ENCODE measurements at regions not wholly inside any gene's neighbourhood (a gene's known extent, or its start where the extent isn't known, plus 50 kb on each side); places are given as distances from the start of the nearest gene placed in this dataset.
A peak's percentile ranks its signal among the peaks of the same experiment; 100 is the strongest.
"Not testable (repeated sequence)": the region's sequence is repeated elsewhere in the genome, so short reads cannot be mapped to it uniquely, and the experiment has no call there.

- DNase-seq (ENCODE audit: low read depth in 3 of 3, low spot score in 1 of 3) = no peak
Observed at GRCh38 chr4:153099391-153100140, 104.7 kb upstream of the TRIM2 start.

- not testable (repeated sequence) for DNase-seq (ENCODE audit: low read depth in 3 of 3, low spot score in 1 of 3)
Observed at GRCh38 chr4:153106736-153107135, 97.5 kb upstream of the TRIM2 start.

DNA sequence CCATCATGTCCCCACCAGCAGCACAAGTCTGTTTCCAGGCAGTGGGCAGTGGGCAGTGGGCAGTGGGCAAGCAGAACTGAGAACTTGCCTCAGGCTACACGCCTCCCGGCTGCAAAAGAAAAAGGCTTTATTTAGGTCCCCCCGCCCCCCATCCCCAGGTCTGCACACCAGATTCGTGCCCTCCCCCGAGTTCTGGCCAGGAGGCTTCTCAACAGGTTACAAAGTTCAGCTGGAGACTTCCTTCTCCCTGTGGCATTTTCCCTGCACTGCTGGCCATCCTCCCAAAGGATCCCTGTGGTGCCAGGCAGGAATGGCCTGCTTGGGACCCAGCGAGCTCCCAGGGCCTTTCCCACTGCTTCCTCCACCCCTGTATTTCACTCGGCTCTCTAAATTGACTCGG, 97.0 kb upstream of the TRIM2 start:
- DNase-seq (ENCODE audit: low read depth in 3 of 3, low spot score in 1 of 3) = no peak

DNA sequence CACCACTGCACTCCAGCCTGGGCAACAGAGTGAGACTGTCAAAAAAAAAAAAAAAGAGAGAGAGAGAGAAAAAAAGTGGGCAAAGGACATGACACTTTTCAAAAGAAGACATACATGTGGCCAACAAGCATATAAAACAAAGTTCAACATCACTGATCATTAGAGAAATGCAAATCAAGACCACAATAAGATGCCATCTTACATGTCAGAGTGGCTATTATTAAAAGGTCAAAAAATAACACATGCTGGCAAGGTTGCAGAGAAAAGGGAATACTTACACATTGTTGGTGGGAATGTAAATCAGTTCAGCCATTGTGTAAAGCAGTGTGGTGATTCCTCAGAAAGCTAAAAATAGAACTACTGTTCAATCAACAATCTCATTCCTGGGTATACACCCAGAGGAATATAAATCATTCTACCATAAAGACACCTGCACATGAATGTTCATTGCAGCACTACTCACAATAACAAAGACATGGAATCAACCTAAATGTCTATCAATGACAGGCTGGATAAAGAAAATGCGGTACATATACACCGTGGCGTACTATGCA, 94.9 kb upstream of the TRIM2 start:
- no peak for DNase-seq (ENCODE audit: low read depth in 3 of 3, low spot score in 1 of 3)

- no peak for DNase-seq (ENCODE audit: low read depth in 3 of 3, low spot score in 1 of 3)
Observed at GRCh38 chr4:153110739-153111138, 93.5 kb upstream of the TRIM2 start.

DNA sequence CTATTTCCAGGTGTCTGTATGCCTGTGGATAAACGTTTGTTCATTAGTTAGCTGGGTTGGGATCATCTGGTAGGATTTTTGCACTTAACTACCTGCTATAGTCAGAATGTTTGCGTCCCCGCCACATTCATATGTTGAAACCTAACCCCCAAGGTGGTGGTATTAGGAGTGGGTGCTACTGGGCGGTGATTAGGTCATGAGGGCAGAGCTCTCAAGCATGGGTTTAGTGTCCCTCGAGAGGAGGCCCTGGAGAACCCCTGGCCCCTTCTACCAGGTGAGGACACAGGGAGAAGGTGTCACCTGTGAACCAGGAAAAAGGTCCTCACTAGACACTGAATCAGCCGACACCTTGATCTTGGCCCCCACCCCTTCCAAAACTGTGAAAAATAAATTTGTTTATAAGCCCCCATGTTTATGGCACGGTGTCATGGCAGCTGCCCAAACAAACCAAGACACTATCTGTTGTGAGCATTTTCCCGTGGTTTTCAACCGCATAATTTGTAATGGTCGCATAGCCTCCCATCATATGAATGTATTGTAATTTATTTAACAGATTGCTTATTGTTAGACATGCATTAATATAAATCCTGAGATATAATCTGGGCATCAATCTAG, 92.7 kb upstream of the TRIM2 start:
- DNase-seq (ENCODE audit: low read depth in 3 of 3, low spot score in 1 of 3) = no peak

DNA sequence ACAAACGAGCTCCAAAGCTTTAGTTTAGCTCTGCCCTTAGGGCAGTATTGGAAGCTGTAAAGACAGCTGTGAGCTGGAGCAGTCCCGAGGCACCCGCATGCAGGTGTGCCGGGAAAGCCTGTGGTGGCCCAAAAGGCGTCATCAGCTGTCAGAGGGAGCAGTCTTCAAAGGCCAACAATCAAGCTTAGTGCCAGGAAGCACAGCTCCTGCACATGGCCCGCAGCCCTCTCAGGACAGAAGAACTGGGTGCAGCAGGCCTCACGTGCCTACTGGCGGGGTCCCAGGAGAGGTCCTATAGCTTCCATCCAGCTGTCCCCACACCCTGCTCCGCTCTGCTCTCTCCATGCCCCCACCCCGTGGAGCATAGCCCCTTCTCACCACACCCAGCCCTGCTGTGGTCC, 92.2 kb upstream of the TRIM2 start:
- DNase-seq (ENCODE audit: low read depth in 3 of 3, low spot score in 1 of 3) = no peak

GRCh38 chr4:153113061-153113837, 91.0 kb upstream of the TRIM2 start:
- no peak for DNase-seq (ENCODE audit: low read depth in 3 of 3, low spot score in 1 of 3)

GRCh38 chr4:153113838-153114105, 90.5 kb upstream of the TRIM2 start:
- no peak for DNase-seq (ENCODE audit: low read depth in 3 of 3, low spot score in 1 of 3)

DNA sequence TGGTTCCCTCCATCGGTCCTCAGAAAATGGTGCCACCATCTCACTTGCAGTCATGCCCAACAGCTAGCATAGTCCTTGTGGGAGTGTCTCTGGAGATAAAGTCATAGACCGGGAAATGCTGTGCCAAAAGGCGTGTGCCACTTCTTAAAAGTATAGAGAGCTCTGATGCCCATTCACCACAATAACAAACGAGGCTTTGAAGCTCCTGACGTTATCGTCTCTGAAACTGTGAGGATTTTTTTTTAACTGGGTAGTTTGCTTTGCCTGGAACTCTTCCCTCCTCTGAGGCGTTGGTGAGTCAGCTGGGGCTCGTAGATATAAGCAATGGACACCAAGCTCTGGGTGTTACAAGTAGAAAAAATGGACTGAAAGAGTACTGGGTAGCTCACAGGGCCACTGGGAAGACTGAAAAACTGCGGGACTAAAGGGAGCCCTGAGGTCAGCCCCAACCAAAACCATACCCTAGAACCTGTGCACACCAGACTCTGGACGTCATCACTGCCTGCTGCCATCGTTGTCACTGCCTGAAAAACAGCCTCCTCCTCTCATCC, 89.4 kb upstream of the TRIM2 start:
- peak in 1 of 3 donors; percentile 22 for DNase-seq (ENCODE audit: low read depth in 3 of 3, low spot score in 1 of 3)

DNA sequence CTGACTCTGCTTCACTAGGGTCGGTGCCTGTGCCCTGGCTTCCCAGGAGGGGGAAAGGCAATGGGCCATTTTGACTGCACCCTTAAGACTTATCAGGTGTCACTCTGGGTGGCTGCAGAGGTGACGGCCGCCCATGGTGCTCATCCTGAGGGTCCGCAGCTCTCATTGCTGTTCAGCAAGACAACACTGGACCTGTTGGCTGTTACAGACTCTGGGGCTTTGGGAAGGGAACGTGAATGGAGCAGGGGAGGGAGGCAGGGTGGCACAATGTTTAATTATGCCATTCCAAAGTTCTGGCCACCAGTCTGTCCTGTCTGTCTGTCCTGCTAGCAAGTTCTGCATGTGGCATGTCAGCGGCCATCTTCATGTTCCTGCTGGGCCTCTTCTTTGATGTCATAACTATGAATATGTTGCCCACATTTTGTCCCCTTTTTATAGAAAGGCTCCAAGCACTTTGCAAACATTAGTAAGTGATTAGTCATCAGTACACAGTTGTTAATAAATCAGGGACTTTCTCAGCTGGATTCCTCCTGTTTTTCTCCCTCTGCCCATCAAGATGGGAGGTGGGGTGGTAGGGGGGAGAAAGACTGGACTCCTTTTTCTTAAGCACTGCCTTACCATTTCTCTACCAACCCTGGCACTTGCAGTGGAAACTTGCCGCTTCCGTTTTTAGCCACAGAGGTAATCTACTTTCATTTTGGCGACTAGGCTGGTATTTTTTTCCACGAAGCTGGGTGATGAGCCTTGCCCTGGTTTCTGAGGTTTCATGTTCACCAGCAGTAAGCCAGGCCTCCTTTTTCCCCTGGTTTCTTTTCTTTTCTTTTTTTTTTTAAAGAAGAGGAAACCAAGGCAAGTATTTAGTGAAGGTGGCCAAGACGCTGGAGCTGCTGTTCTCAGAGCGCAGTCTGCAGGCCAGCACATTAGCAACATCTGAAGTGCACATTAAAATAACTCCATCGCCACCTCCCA, 88.6 kb upstream of the TRIM2 start:
- peak; percentile 33 to 59 (median 52) for DNase-seq (ENCODE audit: low read depth in 3 of 3, low spot score in 1 of 3)

DNA sequence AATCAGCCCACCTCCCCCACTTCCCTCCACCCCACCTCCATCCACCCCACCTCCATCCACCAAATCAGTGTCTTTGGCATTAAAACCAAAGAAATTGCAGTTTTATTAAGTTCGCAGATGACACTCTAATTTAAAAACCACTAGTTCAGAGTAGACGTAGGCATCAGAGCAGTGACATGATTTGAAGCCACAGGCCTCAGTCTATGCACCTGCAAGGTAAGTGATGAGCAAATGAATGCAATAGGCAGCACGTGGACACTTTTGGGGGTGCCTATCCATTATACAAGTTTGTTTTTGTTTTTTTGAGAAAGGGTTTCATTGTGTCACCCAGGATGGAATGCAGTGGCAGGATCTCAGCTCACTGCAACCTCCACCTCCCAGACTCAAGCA, 88.0 kb upstream of the TRIM2 start:
- no peak for DNase-seq (ENCODE audit: low read depth in 3 of 3, low spot score in 1 of 3)

GRCh38 chr4:153116801-153117200, 87.4 kb upstream of the TRIM2 start:
- DNase-seq (ENCODE audit: low read depth in 3 of 3, low spot score in 1 of 3) = no peak

DNA sequence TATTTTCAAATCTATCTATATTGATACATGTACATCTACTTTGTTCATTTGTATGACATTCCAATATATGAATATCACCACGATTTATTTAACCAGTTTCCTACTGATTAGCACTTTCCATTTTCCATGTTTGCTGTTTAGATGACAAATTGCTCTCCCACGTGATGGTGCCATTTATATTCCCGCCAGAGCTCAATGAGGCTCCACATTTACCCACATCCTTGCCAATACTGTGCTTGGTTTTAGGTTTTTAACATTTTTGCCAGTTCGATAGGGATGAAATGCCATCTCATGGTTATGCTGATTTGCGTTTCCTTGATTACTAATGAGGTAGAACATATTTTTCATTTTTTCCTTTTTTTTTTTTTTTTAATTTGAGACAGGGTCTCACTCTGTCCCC, 86.7 kb upstream of the TRIM2 start:
- no peak for DNase-seq (ENCODE audit: low read depth in 3 of 3, low spot score in 1 of 3)

DNA sequence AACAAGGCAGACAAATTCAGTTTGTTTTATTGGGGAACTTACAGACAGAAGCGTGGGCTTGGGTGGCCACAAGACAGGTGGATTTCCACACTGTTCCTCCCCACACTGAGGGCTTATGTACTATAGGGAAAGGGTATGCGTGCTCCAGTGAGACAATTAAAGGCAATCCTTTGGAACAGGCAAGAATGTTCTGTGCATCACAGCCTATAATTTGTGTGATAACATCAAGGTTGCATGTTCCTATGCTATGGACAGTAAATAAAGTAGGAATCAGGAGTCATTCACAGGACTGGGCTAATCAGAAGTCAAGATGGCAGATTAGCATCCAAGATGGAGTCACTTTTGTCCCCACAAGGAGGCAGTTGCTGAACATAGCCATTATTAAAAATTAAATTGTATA, 84.6 kb upstream of the TRIM2 start:
- DNase-seq (ENCODE audit: low read depth in 3 of 3, low spot score in 1 of 3) = no peak

- no peak for DNase-seq (ENCODE audit: low read depth in 3 of 3, low spot score in 1 of 3)
Observed at GRCh38 chr4:153120235-153120634, 84.0 kb upstream of the TRIM2 start.

GRCh38 chr4:153122855-153123254, 81.4 kb upstream of the TRIM2 start:
- no peak for DNase-seq (ENCODE audit: low read depth in 3 of 3, low spot score in 1 of 3)

DNA sequence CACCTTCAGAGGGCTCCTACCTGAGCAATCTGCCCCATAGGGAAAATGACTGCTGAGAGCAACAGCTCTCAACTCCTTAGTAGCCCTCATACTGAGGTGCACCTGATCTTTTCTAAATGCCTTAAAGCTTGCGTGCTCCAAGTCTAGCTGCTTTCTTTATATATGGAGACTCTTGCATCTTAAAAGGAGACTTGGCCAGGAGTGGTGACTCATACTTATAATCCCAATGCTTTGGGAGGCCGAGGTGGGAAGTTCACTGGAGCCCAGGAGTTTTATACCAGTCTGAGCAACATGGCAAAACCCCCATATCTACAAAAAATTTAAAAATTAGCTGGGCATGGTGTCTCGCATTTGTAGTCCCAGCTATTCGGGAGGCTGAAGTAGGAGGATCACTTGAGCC, 78.1 kb upstream of the TRIM2 start:
- DNase-seq (ENCODE audit: low read depth in 3 of 3, low spot score in 1 of 3) = no peak

DNA sequence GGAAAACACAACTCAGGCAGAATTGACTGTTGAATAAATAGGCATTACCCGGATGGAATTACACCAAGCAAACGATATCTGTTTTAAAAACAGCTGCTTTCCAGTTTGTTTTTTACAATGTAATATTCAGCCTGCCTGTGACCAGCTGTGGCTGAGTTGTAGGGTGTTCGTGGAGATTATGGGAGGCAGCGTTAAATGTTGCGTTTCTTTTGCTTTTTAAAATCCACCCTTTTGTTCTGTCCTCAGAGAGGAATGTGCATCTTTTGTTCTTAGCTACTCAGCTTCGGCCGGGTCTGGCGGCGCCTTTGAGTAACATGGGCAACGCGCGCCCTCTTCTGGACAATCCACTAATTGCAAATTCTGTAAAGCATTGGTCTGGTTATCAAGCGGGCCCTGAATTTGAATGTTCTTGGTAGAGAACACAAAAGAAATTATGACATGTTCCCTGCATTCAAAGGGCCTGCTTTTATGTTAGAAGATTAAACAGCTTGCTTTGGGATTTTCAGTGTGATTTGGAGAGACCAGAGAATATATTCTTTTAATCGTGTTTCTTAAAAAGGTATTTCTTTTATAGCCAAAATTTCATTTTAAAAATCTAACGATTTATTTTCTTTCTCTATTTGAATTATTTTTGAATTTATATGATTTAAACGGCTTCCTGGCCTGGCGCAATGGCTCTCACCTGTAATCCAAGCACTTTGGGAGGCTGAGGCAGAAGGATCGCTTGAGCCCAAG, 76.3 kb upstream of the TRIM2 start:
- DNase-seq (ENCODE audit: low read depth in 3 of 3, low spot score in 1 of 3) = peak; percentile 67 to 77 (median 68)

DNA sequence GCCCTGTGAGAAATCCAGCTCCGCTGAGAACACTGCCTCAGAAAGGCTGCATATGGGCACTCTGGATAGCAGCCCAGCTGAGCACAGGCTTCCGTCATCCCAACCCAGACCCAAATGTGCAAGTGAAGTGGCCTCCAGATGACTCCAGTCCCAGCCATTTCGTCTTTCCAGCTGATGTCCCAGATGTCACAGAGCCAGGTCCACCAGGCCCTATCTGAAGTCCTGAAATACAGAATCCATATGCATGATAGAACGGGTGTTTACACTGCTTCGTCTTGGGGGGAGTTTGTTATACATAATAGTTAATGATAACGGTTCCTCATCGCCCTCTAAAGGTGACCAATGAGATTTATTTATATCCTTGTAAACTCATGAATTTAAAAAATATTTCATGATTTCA, 72.6 kb upstream of the TRIM2 start:
- DNase-seq (ENCODE audit: low read depth in 3 of 3, low spot score in 1 of 3) = no peak

Measured in stimulated activated CD4-positive, alpha-beta T cell treated with anti-CD3 and anti-CD28 coated beads, TNF-alpha, amount 100 ng/mL, for 1 hour (primary cell).